ENCODE measurements at regions not wholly inside any gene's neighbourhood (a gene's known extent, or its start where the extent isn't known, plus 50 kb on each side); places are given as distances from the start of the nearest gene placed in this dataset.

DNA sequence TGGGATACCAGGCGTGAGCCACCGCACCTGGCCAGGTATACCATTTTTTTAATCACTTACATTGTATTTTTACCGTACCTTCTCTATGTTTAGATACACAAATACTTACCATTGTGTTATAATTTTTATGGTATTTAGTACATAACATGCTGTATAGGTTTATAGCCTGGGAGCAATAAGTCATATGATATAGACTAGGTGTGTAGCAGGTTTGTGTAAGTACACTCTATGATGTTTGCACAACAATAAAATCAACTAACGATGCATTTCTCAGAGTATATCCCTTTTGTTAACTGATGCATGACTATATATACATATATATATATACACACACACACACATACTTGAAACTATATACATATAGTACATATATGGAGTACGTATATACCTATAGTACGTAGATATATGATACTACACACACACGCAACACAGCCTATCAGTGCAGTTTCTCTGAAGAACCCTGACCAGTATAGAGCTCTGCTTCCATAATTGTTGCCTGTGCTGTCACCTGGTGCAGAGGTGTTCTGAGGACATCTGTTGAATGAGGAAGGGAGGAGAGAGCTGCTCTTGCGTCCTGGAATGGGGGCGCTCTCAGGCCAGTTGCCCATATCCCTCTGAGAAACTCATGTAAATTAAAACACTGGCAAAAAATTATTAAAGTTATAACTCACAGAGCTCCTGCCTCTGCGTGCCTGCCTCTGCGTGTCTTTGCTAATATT lies 315.3 kb downstream of the FGFR2 start:
- no peak for DNase-seq

DNA sequence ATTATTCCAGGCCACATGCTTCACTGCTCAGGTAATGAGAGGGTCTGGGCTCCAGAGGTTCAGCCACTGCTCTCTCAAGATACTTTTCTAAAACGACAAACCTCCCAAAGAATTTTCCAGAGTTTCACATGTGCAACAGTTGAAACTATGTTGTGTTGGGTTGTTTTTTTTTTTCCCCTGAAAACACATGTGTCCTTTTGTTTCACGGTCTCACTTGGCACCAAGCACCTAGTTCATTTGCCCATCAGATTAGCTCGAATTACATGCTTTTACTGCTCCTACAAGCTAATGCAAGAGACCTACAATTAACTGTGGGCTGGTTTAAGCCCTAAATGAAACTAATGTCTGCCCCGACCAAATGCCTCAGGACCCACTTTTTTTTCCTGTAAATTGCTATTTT lies 313.3 kb downstream of the FGFR2 start:
- DNase-seq, result no peak

DNA sequence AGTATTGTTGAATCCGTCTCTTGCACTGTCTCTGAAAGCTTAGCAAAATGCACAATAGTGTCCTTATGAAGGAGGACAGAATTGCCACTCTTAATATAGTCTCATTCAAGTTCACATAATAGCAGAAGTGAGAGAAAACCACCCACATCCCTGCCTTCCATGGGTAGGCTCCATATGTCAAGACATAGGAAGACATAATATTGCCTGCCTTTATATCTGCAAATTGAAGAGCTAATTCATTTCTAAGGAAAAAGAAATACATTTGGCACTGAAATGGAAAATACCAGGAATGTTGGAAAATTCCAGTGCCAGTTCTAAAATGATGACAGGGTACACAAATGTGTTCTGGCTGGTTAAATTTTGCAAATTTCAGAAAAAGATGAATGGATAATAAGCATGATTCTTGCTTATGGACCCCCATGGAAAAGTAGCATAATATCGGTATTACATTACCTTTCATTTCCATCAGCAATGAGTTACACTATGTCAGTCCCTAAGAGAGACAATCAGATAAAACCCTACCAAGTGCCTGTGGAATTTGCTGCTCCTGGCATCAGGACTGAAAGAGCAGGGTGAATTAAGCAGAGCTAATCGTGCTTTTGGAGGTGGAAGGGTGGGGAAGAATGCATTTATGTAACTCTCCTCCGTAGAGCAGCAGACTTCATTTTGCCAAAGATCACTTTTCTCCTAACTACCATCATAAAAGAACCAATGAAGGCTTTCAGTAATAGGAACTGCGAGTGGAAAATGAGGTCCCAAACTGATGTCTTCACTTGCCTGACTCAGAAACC lies 312.6 kb downstream of the FGFR2 start:
- no peak for DNase-seq

DNA sequence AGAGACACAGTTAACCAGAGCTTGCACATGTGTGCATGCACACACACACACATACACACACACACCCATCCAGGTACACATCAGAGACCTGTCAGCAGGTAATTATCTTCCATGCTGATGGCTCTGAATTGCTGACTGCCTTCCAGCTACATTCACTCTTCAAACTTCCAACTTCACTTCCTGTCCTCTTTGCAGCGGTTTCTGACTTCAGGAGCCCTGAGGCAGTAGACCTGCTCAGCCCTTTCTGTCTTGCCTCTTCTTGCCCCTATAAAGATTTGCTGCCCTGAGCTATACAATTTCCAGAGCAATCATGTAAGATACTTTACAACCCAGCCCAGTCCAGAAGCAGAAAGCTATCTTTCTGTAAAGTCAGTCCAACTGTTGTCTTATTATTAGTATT lies 310.2 kb downstream of the FGFR2 start:
- no peak for DNase-seq

DNA sequence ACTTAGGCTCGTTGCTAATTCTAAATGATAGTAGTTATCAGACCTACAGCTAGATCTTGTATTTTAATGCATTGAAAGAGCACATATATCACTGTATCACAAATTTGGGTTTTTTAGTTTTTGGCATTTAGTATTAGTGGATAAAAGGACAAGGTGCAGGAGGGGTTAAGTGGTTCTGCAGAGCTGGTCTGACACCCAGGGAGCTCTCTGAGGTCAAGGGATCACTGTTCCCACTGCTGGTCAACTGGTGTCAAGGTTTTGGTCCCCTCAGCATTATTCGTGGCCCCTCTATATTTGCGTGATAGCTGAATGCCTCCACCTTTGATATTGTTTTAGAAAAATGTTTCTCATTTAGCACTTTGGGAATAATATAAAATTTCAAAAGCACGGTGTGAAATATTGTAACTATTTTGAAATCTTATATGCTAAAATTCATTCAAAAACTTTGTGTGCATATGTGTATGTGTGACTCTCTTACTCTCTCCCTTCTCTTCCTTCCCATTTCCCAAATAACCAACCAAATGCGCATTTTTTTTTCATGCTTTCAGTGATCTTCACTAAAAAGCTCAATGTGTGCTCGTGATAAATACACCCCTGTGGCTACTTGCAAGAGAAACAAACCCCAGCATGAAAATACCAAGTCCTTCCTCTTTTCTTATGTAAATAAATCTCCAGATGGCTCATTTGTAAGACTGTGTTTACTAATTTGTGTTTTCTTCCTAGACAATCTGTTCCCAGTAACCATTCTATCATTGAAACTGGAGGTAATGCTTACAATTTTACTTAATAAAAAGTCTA lies 309.2 kb downstream of the FGFR2 start:
- no peak for DNase-seq

DNA sequence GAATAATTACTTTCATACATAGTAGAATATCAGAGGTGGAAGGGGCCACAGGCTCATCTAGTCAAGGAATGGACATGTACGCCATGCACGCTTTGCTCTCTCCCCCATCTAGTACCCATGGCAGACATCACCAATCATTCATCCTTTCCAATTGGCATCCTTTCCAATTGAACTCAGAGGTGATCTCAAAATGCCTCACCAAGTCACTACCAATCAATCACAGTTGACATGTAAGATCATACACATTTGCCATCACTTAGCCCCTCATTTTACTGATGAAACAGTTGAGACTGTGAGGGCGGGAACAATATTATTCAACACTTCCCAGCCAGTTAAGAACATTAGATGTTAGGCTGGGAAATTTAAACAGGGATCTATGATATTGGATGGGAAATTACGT lies 308.4 kb downstream of the FGFR2 start:
- DNase-seq, result no peak

DNA sequence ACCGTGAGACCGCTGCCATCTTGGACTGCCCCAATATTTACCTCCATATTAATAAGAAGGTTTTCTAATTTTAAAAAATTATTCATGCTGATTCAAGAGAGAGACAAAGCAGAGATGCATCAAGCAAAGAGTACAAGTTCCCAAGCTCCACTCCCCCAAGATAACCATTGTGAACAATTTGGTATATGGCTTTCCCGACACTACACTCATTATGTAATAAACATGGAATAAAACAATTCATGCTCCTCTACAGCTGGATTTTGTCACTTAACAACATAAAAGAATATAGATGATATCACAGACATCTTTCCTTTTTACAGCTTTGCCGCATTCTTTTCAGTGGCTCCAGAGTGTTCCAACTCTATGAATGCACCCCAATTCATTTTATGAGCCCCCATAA lies 307.6 kb downstream of the FGFR2 start:
- no peak for DNase-seq

DNA sequence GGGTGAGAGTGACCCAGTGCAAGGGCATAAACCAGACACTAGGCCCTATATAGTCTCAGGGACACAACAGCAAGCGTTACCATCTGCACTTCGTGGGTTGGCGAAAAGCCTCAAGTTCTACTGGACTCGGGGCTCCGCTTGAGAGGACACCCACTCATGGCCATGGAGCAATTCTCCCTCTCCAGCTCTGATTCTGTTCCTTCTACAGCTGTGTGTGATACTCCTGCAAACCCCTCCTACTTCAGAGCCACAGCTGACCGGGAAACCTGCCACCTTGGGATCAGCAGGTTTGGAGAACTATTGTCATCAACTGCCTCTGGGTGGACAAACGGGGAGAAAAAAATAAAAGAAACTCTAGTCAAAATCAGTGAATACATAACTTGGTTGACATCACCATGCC lies 306.9 kb downstream of the FGFR2 start:
- DNase-seq, result no peak

DNA sequence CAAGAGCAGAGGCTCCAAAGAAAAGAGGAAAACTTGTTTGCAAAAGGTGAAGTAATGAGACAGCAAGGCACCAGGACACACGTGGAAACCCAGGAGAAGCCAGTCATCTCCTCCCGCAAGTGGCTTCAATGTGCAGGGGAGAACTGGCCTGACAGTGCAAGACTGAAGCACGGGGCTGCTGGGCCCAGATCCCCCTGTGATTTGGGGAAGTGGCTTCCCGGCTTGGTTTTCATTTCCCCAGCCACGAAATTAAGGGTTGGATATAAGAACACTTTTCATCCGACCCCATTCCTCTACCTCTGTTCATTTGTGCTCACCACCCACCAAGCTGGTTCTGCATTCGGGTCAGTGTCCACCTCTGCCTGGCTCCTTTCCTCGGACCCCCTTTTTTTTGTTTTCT lies 306.4 kb downstream of the FGFR2 start:
- no peak for DNase-seq

DNA sequence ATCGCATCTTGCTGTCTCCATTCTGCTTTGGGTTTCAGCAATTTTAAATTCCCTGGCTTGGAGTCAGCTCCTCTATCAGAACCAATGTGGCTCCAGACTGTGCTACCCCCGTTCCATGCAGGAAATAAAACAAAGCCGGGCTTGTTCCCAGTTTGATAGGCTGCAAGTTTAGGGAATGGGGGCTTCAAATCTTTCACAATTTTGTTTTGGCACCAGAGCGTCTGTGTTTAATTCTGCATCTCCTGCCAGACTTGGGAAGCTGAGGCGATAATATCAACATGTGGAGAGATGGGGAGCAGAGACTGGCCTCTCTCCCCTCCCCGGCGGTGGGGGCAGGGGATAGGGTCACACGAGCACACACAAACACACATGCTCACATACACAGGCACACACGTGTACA lies 305.9 kb downstream of the FGFR2 start:
- DNase-seq, result no peak

DNA sequence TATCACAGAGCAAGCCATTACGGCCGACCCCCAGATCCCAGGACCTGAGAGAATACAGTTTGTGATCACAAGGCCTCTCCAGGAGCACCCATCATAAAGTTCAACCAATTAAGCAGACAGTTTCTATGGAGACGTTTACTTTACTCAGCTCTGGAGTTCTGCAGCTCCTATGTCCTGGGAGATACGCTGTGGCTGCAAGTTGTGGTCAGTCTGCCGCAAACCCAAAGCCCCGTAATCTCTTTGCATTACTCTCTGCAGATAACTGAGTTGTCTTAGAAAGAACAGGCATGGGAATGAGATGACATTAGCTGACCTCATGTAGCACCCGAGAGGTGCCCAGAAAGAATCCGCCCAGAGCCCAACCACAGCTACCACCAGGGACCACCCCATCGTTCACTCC lies 305.1 kb downstream of the FGFR2 start:
- DNase-seq, result no peak

DNA sequence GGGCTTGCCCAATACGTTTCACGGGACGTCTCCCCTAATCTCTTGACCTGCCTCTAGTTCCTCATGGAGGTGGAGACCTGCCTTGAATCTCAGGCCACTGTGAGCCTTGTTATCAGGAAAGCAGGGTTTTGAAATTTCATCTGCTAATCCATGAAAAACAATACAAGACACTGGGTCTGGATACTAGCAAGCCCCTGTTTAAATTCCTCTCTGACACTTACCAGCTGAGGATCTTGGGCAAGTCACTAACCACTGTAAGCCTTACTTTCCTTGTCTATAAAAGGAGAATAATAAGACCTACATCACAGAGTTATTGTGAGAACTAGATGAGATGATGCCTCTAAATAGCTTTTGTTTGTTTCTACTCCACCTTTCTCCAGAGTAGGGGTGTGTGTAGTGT lies 303.6 kb downstream of the FGFR2 start:
- no peak for DNase-seq

DNA sequence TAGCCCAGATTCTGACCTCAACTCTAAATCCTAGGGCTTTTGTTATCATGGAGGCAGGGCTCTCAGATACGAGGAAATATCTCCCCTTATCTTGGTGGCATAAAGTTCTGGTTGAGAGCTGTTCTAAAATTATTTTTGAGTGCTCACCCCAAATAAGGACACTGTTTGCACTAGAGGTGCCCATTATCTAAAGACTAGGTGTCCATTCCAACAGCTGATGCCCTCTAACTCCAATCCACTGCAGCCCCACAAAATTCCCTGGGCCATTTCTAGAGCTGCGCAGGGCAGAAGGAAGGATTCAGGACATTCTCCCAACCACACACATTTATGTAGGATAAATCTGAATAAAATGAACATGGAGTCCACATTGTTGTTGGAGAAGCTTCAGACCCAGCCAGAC lies 301.9 kb downstream of the FGFR2 start:
- no peak for DNase-seq

DNA sequence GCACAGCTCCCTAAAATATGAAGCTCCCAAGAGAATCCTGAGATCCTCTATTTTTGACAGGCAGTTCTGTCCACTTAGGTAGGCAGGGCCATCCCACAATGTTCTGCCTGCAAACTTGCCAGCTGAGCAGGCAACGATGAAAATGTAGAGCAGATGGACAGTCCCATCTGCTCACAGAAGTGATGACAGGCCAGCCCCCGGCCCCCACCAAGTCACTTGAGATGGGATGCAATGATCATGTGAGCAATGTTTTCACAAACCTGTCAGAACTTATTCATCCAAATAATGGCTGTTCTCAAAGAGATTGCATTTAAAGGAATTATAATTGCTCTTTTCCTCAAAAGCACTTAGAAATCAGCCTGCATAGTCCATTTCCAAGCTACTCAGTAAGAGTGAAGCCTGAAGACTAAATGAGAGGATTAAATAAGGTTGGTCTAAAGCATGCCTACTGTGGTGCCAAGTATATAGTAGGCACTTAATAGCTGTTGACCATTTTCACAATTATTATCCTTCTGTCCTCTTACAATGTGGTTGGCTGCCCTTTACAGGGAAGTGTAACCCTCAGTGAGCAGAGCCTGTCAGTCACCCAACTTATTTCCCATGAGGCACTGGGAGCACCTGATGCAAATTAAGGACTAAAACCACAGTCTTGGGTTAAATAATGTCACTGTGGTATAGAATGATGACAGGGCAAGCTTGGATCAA lies 301.2 kb downstream of the FGFR2 start:
- DNase-seq, result no peak

DNA sequence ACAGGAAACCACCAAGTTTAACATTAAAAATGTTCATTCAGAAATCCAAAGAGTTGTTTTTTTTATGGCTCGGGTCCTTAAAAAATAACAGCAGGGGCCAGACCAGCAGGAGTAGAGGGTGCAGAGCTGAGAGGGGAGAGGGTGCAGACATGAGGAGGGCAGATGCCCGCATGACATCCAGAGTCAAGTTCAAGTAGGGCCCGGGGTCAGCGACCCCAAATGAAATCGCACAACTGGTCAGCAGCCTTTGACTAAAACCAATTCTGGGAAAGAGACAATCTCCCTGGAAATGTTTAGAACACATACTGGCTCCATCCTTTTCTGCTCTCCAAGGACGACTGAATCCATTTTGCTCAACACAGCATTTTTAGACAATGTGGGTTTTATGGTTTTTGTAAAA lies 297.5 kb downstream of the FGFR2 start:
- DNase-seq, result no peak

DNA sequence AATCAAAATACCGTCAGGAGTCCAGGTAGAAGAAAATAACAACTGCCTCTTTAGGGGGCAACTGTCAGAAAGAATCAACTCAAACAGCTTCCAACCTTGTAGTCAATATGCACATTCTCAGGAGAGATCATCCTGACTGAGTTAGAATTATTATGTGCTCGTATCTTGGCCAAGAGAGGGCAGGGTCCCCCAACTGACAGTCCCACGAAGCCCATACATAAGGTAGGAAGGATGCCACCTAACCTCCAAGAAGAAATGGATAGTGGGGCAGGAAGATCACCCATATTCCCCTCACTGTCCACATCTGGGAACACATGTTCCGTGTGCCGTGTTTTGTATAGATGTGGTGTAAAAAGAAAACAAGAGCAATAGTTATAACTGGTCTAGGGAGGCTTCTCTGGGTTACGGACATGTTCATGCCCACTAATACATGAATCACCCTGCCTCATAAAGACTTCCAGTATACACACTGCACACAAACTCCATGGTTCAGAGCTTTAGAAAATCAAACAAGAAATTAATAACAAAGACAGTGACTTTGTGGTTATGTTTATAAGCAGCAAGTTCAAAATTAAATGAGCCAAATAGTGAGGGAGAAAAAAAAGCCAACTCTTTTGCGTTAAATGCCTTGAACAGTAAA lies 295.6 kb downstream of the FGFR2 start:
- no peak for DNase-seq

DNA sequence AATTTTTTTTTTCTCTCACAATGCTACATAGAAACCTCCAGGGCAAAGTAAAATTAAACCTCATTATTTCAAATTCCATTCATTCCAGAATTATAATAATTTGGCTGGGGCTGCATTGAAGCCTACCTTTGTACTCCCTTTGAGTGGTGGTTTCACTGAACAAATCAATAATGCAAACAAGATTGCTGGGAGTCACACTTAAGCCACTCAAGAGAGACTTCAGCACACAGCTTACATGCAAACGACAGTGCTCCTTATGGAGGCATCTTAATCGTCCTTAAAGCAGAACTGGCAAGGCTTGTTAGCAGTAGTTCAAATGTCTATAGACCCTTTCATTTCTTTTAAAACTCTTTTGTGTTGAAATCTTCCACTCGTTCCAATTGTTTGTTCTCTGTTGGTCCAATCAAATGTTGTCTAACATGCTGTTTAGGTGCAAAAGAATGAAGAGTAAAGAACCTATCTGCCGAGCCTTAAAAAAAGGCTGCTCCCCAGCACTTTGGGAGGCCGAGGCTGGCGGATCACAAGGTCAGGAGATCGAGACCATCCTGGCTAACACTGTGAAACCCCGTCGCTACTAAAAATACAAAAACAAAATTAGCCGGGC lies 294.9 kb downstream of the FGFR2 start:
- no peak for DNase-seq

DNA sequence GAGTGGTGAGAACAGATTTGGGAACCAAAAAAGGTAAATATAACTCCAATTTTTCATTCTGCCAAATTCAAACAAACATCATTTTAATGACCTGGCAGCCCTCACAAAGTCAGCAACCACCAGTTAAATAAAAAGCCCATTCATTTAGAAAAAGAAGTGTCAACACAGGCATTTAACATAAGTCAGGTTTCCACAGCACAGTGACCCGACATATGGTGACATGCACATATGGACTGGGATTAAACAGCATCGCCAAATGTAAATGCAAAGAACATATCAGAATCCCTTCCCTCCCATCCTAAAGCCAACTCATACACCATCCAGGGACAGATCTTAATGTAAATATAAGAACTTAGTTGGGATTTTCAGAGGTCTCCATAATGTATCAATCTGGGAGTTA lies 293.2 kb downstream of the FGFR2 start:
- no peak for DNase-seq

DNA sequence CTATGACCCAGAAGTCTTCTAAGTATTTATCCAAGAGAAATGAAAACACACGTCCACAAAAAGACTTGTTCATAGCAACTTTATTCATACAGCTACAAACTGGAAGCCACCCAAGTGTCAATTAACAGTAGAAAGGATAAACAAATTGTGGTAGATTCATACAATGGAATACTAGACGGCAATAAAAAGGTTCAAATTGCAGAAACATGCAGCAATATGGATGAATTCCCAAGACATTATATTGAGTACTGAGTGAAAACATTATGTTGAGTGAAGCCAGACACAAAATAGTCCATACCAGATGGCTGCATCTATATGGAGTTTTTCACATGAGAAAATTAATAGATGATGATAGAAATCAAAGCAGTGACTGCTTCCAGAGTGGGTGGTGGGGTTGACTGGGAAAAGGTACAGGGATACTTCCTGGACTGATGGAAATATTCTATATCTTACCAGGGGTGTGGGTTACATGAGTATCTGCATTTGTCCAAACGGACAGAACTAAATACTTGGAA lies 292.0 kb downstream of the FGFR2 start:
- no peak for DNase-seq

DNA sequence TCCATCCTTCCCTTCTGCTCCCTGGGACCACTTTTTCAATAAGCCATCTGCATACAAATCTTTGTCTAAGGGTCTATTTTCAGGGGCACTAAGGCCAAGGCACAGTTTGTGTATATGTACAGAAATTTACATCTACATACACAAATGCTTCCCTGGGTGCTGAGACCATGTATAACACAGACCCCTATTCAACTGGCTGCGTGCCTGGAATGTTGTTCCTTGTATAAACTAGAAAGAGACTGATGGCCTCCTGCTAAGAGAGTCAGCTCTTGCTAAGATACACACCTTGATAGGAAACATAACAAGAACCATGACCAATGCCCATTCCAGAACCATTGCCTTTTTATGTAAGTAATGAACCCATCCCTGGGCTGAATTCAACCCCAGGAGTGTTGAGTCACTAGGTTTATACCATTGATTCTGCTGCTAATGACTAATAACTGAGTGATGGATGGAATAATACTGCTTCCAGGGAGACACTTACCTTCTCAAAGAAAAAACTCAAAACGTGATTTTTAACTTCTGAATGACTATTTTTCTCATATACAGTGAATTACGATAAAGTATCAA lies 290.7 kb downstream of the FGFR2 start:
- no peak for DNase-seq

DNA sequence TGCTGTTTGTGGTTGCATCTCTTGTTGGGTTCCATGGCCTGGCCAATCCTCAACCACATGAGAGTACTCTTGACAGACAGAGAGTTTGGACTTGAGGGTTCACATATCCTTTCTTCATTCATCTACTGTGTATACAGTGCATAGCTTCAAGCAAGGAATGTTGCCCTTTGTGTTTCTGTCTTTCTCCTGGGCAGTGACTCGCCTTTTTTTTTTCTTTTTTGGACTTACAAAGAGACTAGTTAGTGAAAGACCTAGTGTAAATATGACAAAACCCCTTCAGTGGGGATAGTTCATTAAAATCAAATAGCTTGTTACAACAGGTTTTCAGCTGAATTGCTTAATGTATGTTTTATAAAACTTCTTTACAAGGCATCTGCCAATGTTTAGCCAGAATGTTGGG lies 290.2 kb downstream of the FGFR2 start:
- no peak for DNase-seq

DNA sequence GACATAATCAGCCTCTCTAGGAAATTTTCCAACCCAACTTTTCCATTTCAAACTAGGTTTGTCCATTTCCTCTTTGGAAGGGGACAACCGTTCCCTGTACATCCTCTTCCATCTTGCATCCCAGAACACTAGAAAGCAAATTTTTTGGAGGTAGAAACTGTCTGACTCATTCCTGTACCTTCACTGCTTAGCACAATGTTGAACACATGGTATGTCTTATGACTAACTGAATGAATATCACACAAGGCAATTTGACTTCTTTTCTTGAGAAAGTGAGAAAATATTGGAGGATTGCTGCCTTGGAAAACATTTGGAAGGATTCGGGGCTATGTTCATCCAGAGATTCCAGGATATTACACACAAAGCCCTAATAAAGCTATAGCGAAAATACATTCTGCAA lies 289.1 kb downstream of the FGFR2 start:
- DNase-seq, result no peak
